Heart left ventricle (tissue), 16 donors: ENCODE measurements at regions not wholly inside any gene's neighbourhood (a gene's known extent, or its start where the extent isn't known, plus 50 kb on each side); places are given as distances from the start of the nearest gene placed in this dataset.

Source experiments
- ATAC-seq, 4 donors: fragments of 200-7000 bp; cut with Tn5 transposase; one replicate each; pipeline ENCODE4 v1.9.1; 2020 to 2022; ENCODE audit warnings: moderate library complexity in 4 of 4, mild to moderate bottlenecking in 3 of 4, moderate number of reproducible peaks in 1 of 4
- DNase-seq, 5 donors: peaks; one replicate each; pipeline ENCODE4 v3.0.0-alpha.2; 2020
- H3K27ac ChIP-seq, 12 donors: fragments of 200-600 bp; sonication (generic) in 4 of 12; one replicate each; pipeline versions ENCODE4 v1.5.0 to v1.8.0; 2016 to 2022; ENCODE audit warnings: mild to moderate bottlenecking in 2 of 12
- H3K27me3 ChIP-seq, 9 donors: fragments of 200-600 bp; sonication (generic) in 2 of 9; one replicate each; pipeline versions ENCODE4 v1.5.1 to v1.8.0; 2016 to 2022; ENCODE audit warnings: mild to moderate bottlenecking in 3 of 9
- H3K36me3 ChIP-seq, 9 donors: fragments of 200-600 bp; sonication (generic) in 2 of 9; one replicate each; pipeline versions ENCODE4 v1.5.0 to v1.8.0; 2018 to 2022; ENCODE audit warnings: mild to moderate bottlenecking in 2 of 9
- H3K4me1 ChIP-seq, 12 donors: fragments of 200-600 bp; sonication (generic) in 4 of 12; one replicate each; pipeline versions ENCODE4 v1.5.0 to v1.8.0; 2016 to 2022; ENCODE audit warnings: mild to moderate bottlenecking in 3 of 12
- H3K4me3 ChIP-seq, 12 donors: fragments of 200-600 bp; sonication (generic) in 4 of 12; one replicate each; pipeline versions ENCODE4 v1.5.0 to v1.8.0; 2017 to 2022; ENCODE audit warnings: mild to moderate bottlenecking in 9 of 12, moderate library complexity in 4 of 12
- H3K9me3 ChIP-seq, 12 donors: fragments of 200-600 bp; sonication (generic) in 4 of 12; one replicate each; pipeline versions ENCODE4 v1.5.0 to v1.8.0; 2016 to 2022; ENCODE audit warnings: mild to moderate bottlenecking in 1 of 12
- POLR2A ChIP-seq, 2 donors: fragments of 450-650 bp; IDR thresholded peaks; one replicate each; pipeline ENCODE4 v1.6.1; 2017; ENCODE audit warnings: antibody characterized with exemption in 2 of 2, mild to moderate bottlenecking in 2 of 2, moderate library complexity in 2 of 2
- WGBS, 4 donors: extraction: QIAGEN DNeasy Blood & Tissue Kit in 2 of 4; methylation state at CpG; one replicate each; pipeline versions ENCODE4 v1.1.5 to v1.1.7; 2013 to 2018; 5-methylcytosine and 5-hydroxymethylcytosine counted together
- intact Hi-C, 10 donors: fragments of 100-400 bp; cut with DNase I; formaldehyde crosslinking; loops; one replicate each; pipeline versions ENCODE4 v1.11.1 to v1.14.2; 2022
- TF ChIP-seq, protein P1 (sequence below), 12 donors: fragments of 200-600 bp; sonication (generic) in 4 of 12; IDR thresholded peaks; one replicate each; pipeline versions ENCODE4 v1.5.0 to v1.8.0; 2018 to 2022; ENCODE audit warnings: antibody characterized with exemption in 12 of 12, mild to moderate bottlenecking in 5 of 12
- donor health status: ischemic (EF 13 %, LVEDD 7.1; RV severe dilation, severe dysfunction).
- donor health status: healthy with polysubstance abuse.
- donor health status: DM: no; HTN: yes; CAD: no.
- donor health status: DM: no; HTN: no; CAD: no.
- donor health status: ischemic (EF 25% LVEDD 6.9; RV normal size, moderate dysfunction).
- donor health status: ischemic (EF 25% LVEDD 5.7; RV mildly dilated, moderate dysfunction).
- donor health status: healthy.
- donor health status: DM: yes; HTN: yes; CAD: no.
- donor health status: ischemic (EF 35%, LVEDD 5.7; RV mildly dilated, moderate dysfunction).
- donor health status: nonischemic (EF 11% LVEDD 7.7; RV severe dilation, severe dysfunction).
- donor health status: DM: yes; HTN: yes; CAD: no.
- donor health status: PGD.
- donor health status: ischemic (EF 29% LVEDD 5.4; RV normal size, mild dysfunction).
- donor health status: nonischemic (EF 23%, LVEDD 6.1; RV moderate dilation, normal function).

DNA sequence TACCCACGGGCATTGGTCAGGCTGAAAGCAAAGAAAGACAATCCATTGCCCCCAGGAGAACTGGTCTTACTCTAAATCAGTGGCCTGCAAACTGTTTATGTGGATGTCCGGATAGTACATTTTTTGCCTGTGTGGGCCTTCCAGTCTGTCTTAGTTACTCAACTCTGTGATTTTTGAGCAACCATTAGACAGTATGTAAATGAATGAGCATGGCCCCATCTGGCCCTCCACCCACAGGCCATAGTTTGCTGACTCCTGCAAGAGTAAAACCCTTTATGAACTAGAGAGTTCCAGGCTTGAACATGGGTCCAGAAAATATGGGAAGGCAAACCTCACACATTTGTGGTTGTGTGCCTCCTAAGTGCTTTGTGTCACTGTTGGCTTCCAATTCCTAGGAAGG, 55.7 kb upstream of the CYP1B1 start:
- WGBS, 4 donors = 94 to 96% (median 94%) methylated on average over 2 of the region's 2 CpGs
- Histone ChIP-seq H3K36me3 (no peaks in the 10 kb centered on the region), H3K27me3 (no peaks in the 10 kb centered on the region), H3K27ac (peak overlapping the region in 1 of 12 donors; percentile 90), H3K9me3 (peaks cover 0 to 17% (median 6%) of the 10 kb centered on the region in 12 donors), H3K4me1 (peaks cover 0 to 52% (median 0%) of the 10 kb centered on the region in 12 donors), H3K4me3 (no peak overlapping the region)
- ATAC-seq = no peak
- intact Hi-C loops = no loop called here
- no peak for DNase-seq
- TF ChIP-seq, protein P1, sequence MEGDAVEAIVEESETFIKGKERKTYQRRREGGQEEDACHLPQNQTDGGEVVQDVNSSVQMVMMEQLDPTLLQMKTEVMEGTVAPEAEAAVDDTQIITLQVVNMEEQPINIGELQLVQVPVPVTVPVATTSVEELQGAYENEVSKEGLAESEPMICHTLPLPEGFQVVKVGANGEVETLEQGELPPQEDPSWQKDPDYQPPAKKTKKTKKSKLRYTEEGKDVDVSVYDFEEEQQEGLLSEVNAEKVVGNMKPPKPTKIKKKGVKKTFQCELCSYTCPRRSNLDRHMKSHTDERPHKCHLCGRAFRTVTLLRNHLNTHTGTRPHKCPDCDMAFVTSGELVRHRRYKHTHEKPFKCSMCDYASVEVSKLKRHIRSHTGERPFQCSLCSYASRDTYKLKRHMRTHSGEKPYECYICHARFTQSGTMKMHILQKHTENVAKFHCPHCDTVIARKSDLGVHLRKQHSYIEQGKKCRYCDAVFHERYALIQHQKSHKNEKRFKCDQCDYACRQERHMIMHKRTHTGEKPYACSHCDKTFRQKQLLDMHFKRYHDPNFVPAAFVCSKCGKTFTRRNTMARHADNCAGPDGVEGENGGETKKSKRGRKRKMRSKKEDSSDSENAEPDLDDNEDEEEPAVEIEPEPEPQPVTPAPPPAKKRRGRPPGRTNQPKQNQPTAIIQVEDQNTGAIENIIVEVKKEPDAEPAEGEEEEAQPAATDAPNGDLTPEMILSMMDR (IDR thresholded peaks at IDR 0.05) = no peak
- TF ChIP-seq POLR2A (IDR thresholded peaks at IDR 0.05) = no peak

DNA sequence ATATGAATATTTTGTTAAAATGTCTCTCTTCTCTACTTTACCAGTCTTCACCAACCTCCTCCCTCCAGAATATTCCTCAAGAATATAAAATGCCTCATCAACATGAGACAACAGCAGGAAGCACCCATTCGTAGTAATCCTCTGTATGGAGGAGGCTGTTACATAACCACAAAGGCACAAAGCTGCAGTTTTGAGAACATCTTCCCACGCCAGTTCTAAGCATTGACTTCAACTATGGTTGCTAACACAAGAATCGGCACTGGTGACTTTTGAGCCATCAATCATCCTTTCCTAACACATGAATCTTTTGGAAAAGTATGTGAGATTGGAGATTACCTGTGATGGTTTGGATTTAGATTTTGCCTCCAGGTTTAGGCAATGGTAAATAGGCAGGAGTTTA, 54.9 kb upstream of the CYP1B1 start:
- Histone ChIP-seq H3K36me3 (no peaks in the 10 kb centered on the region), H3K27ac (peak overlapping the region in 5 of 12 donors; percentile 57 to 90 (median 63)), H3K27me3 (no peaks in the 10 kb centered on the region), H3K4me1 (peaks cover 0 to 53% (median 0%) of the 10 kb centered on the region in 12 donors), H3K4me3 (no peak overlapping the region), H3K9me3 (peaks cover 0 to 22% (median 6%) of the 10 kb centered on the region in 12 donors)
- intact Hi-C loops = no loop called here
- TF ChIP-seq, protein P1 (IDR thresholded peaks at IDR 0.05) = no peak
- TF ChIP-seq POLR2A (IDR thresholded peaks at IDR 0.05) = no peak
- WGBS, 4 donors = 67 to 76% (median 75%) methylated on average over 3 of the region's 3 CpGs
- no peak for ATAC-seq
- DNase-seq = no peak

DNA sequence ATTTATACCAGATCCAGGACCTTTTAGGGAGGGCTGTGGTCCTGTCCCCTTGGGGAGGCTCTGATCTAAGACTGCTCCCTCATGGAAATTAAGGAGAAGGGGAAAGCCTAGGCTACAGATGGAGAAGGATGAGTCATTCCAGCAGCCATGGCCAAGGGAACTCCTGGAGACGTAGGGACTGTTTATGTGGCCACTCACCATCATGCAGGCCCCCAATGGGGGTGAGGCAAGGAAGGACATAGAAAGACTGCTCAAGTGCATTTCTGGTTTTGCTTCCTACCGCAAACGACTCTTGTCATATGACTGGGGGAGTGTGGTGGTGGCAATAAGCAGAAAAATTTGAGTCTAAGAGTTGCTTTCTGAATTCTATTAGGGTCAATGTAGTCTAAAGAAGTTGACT, 54.0 kb upstream of the CYP1B1 start:
- DNase-seq = peak in 1 of 5 donors; percentile 51
- H3K27ac ChIP-seq = peak overlapping the region in 8 of 12 donors; percentile 11 to 90 (median 62)

DNA sequence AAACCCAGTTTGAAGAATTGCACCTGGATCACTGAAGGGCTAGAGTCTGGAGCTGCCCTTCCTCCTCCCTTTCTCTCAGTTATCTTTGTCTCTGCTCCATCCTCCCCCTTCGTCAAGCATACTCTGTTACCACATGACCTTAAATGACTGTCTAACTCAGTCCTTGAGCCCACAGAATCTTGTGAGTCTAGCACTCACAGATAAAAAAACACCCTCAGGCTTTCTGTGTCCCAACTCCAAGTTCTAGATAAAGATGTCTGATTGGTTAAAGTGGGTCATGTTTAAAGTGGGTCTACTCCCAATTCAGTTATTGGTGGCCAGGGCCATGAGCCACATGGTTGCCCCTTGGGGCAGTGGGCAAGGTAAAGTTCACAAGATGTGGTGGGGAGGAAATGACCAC, 53.5 kb upstream of the CYP1B1 start:
- Histone ChIP-seq H3K27ac (peak overlapping the region in 10 of 12 donors; percentile 11 to 90 (median 58)), H3K4me3 (no peak overlapping the region), H3K27me3 (no peaks in the 10 kb centered on the region), H3K36me3 (no peaks in the 10 kb centered on the region), H3K9me3 (peaks cover 0 to 22% (median 6%) of the 10 kb centered on the region in 12 donors), H3K4me1 (peaks cover 0 to 53% (median 0%) of the 10 kb centered on the region in 12 donors)
- TF ChIP-seq, protein P1 (IDR thresholded peaks at IDR 0.05) = no peak
- no peak for TF ChIP-seq POLR2A (IDR thresholded peaks at IDR 0.05)
- no peak for DNase-seq
- peak; percentile 52 to 90 (median 80) for ATAC-seq
- intact Hi-C loops = loop anchor here in 1 of 10 donors (10.0 kb wide), 1 partner anchor 135 kb away; no protein-coding TSS in a partner anchor
- WGBS, 4 donors = 42 to 65% (median 54%) methylated on average over 1 of the region's 1 CpG

More for the DNA sequence above, 54.0 kb upstream of the CYP1B1 start:
- intact Hi-C loops = loop anchor here in 1 of 10 donors (10.0 kb wide), 1 partner anchor 135 kb away; no protein-coding TSS in a partner anchor
- Histone ChIP-seq H3K36me3 (no peaks in the 10 kb centered on the region), H3K4me3 (no peak overlapping the region), H3K27me3 (no peaks in the 10 kb centered on the region), H3K4me1 (peaks cover 0 to 53% (median 0%) of the 10 kb centered on the region in 12 donors), H3K9me3 (peaks cover 0 to 22% (median 6%) of the 10 kb centered on the region in 12 donors)
- ATAC-seq = peak; percentile 36 to 81 (median 66)
- TF ChIP-seq POLR2A (IDR thresholded peaks at IDR 0.05) = no peak
- TF ChIP-seq, protein P1 (IDR thresholded peaks at IDR 0.05) = no peak
- WGBS, 4 donors = 70 to 85% (median 74%) methylated on average over 3 of the region's 3 CpGs
